ENCODE measurements at regions not wholly inside any gene's neighbourhood (a gene's known extent, or its start where the extent isn't known, plus 50 kb on each side); places are given as distances from the start of the nearest gene placed in this dataset.
A peak's percentile ranks its signal among the peaks of the same experiment; 100 is the strongest.

DNA sequence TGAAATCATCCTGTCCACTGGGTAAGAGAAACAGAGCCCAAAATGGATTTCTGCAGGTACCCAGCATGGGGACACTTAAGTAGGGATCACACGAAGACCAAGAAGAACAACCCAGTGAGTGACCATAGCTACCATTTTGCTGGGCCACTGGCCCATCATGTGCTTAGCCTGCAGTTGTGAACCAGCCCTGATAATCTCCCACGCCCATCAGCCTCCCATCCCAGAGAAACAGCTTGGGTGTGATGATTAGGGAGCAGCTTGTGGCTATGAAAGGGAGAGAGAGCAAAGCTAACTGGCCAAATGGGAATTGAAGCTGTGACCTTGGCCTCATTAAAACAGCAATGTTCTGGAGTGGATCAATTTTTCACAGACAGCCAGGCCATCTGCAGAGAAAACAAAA lies 138.5 kb downstream of the SLC24A2 start:
- peaks cover 3% of the 10 kb centered on the region for H3K27me3 ChIP-seq (ENCODE audit: insufficient read depth, poor library complexity, severe bottlenecking)
- no peaks in the 10 kb centered on the region for H3K36me3 ChIP-seq (ENCODE audit: low read depth)
- H3K4me1 ChIP-seq (ENCODE audit: insufficient read depth, poor library complexity, severe bottlenecking), result no peaks in the 10 kb centered on the region
- ATAC-seq (ENCODE audit: low read depth) (no peak), DNase-seq (ENCODE audit: low spot score) (no peak)
- no peak for TF ChIP-seq CTCF (IDR thresholded peaks at IDR 0.05; ENCODE audit: poor library complexity, severe bottlenecking)
- H3K27ac ChIP-seq (ENCODE audit: poor library complexity, severe bottlenecking), result no peak overlapping the region
- H3K9me3 ChIP-seq (ENCODE audit: severe bottlenecking), result no peaks in the 10 kb centered on the region
- H3K4me3 ChIP-seq (ENCODE audit: severe bottlenecking), result no peak overlapping the region

DNA sequence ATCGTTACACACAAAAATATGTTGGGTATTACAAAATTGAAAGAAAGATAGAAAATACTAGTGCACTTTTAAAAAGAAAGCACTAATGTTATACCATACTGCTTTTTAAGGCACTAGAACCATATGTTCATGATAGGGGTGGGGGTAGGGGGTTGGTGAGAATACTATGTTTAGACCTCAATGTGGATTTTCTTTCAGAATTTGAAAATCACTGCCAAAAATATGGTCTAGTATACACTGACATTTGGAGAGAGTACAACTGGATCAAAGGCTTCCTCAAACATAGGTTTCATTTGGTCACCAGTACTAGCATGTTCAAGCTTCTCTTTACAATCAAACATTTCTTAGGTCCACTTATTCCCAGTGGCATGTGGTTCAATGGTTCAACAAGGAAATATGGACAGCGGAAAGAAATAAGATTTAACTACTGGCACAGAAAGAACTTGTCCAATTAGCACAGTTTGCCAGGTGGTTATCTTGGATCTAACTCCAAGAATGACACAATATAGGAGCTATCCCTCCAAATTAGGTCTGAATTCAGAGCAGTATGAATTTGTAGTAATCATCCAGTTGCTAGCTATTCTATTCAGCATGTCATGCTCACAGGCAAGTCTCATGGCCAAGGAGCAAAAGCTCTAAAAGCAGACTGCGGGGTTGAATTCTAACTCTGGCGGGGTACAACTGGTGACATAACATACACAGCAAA lies 139.3 kb downstream of the SLC24A2 start:
- Histone ChIP-seq H3K4me3 (ENCODE audit: severe bottlenecking) (no peak overlapping the region), H3K36me3 (ENCODE audit: low read depth) (no peaks in the 10 kb centered on the region), H3K9me3 (ENCODE audit: severe bottlenecking) (no peaks in the 10 kb centered on the region), H3K27ac (ENCODE audit: poor library complexity, severe bottlenecking) (no peak overlapping the region), H3K27me3 (ENCODE audit: insufficient read depth, poor library complexity, severe bottlenecking) (peaks cover 3% of the 10 kb centered on the region), H3K4me1 (ENCODE audit: insufficient read depth, poor library complexity, severe bottlenecking) (no peaks in the 10 kb centered on the region)
- DNase-seq (ENCODE audit: low spot score) (no peak), ATAC-seq (ENCODE audit: low read depth) (no peak)
- no peak for TF ChIP-seq CTCF (IDR thresholded peaks at IDR 0.05; ENCODE audit: poor library complexity, severe bottlenecking)

DNA sequence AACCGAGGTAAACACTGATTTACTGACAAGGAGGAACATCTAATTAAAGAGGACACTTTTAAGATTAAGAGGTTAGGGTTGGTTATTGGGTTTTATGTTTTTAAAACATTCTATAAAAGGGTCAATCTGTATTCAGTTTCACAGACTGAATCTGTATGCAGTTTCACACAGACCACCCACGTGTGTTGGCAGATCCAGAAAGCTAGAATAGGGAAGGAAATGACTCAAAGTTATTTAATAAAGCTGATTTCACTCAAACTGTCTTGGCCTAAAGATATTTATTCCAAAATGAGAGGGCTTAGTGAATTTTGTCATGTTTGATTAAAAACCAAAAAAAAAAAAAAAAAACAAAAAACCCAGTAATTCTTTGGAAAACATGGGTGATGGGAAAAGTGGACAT lies 140.2 kb downstream of the SLC24A2 start:
- Histone ChIP-seq H3K36me3 (ENCODE audit: low read depth) (no peaks in the 10 kb centered on the region), H3K9me3 (ENCODE audit: severe bottlenecking) (no peaks in the 10 kb centered on the region), H3K27me3 (ENCODE audit: insufficient read depth, poor library complexity, severe bottlenecking) (peaks cover 3% of the 10 kb centered on the region), H3K4me3 (ENCODE audit: severe bottlenecking) (no peak overlapping the region), H3K27ac (ENCODE audit: poor library complexity, severe bottlenecking) (no peak overlapping the region), H3K4me1 (ENCODE audit: insufficient read depth, poor library complexity, severe bottlenecking) (no peaks in the 10 kb centered on the region)
- DNase-seq (ENCODE audit: low spot score) (no peak), ATAC-seq (ENCODE audit: low read depth) (no peak)
- no peak for TF ChIP-seq CTCF (IDR thresholded peaks at IDR 0.05; ENCODE audit: poor library complexity, severe bottlenecking)

DNA sequence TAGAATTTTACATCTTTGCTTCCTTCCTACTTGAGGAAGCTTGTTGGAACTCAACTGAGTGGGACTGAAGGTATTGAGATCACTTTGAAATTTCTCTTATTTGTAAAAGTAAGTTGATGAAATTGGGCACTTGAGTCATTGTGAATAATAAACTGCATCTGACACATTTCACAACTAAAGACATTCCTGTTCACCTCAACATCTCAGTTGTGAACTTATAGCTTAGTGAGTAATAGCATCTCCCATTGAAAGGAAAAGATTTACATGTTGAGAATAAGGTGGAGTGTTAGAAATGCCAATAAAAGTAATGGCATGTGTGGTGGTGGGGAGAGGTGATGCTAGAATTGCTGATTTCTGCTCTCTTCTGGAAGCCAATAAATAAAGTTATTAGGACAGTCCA lies 145.0 kb downstream of the SLC24A2 start:
- H3K27me3 ChIP-seq (ENCODE audit: insufficient read depth, poor library complexity, severe bottlenecking), result no peaks in the 10 kb centered on the region
- no peak overlapping the region for H3K27ac ChIP-seq (ENCODE audit: poor library complexity, severe bottlenecking)
- no peaks in the 10 kb centered on the region for H3K9me3 ChIP-seq (ENCODE audit: severe bottlenecking)
- H3K4me3 ChIP-seq (ENCODE audit: severe bottlenecking), result no peak overlapping the region
- H3K4me1 ChIP-seq (ENCODE audit: insufficient read depth, poor library complexity, severe bottlenecking), result no peaks in the 10 kb centered on the region
- no peak for TF ChIP-seq CTCF (IDR thresholded peaks at IDR 0.05; ENCODE audit: poor library complexity, severe bottlenecking)
- DNase-seq (ENCODE audit: low spot score) (no peak), ATAC-seq (ENCODE audit: low read depth) (no peak)
- no peaks in the 10 kb centered on the region for H3K36me3 ChIP-seq (ENCODE audit: low read depth)

DNA sequence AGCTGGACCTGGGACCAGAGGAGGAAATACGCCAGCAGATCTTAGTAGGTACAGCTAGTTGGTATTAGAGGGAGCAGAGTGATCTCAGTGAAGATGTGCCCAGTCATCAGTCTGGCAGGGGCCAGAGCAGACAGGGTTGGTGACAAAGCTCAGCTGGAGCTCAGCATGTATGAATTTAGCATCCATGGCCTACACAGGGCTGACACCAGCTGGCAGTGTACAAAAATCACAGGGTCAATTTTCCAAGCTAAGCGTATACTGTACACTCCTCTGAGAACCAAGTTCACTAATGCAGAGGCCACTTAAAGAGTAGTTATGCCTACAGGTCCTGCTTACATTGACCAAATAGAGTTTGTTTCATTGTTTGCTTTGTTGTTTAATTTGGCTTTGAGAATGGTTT lies 146.6 kb downstream of the SLC24A2 start:
- Histone ChIP-seq H3K36me3 (ENCODE audit: low read depth) (no peaks in the 10 kb centered on the region), H3K4me1 (ENCODE audit: insufficient read depth, poor library complexity, severe bottlenecking) (no peaks in the 10 kb centered on the region), H3K9me3 (ENCODE audit: severe bottlenecking) (no peaks in the 10 kb centered on the region), H3K27ac (ENCODE audit: poor library complexity, severe bottlenecking) (no peak overlapping the region), H3K27me3 (ENCODE audit: insufficient read depth, poor library complexity, severe bottlenecking) (no peaks in the 10 kb centered on the region), H3K4me3 (ENCODE audit: severe bottlenecking) (no peak overlapping the region)
- no peak for DNase-seq (ENCODE audit: low spot score)
- 0 out of 3 replicates have a peak, but pooled peaks have one; percentile 38 for ATAC-seq (ENCODE audit: low read depth)
- no peak for TF ChIP-seq CTCF (IDR thresholded peaks at IDR 0.05; ENCODE audit: poor library complexity, severe bottlenecking)
